Lung (tissue), 11 donors: ENCODE measurements at regions not wholly inside any gene's neighbourhood (a gene's known extent, or its start where the extent isn't known, plus 50 kb on each side); places are given as distances from the start of the nearest gene placed in this dataset.

Experiments used
- ATAC-seq: fragments of 200-7000 bp; cut with Tn5 transposase; one replicate; pipeline ENCODE4 v1.9.1; 2020; ENCODE audit warnings: moderate number of reproducible peaks; ENCODE audit not compliant: insufficient read depth, low FRiP score
- DNase-seq, 3 donors: peaks; one replicate each; pipeline ENCODE4 v3.0.0-alpha.2; 2013 to 2017
- H3K27ac ChIP-seq, 2 donors: one replicate each; pipeline ENCODE4 v1.5.1; 2013; ENCODE audit warnings: mild to moderate bottlenecking in 2 of 2, moderate library complexity in 2 of 2, control low read depth in 1 of 2, inconsistent platforms in 1 of 2, low read depth in 1 of 2, low read length in 1 of 2
- H3K27me3 ChIP-seq, 3 donors: one replicate each; pipeline ENCODE4 v1.5.1; 2013; ENCODE audit warnings: low read length in 2 of 3; ENCODE audit not compliant: control insufficient read depth in 3 of 3, insufficient read depth in 3 of 3
- H3K36me3 ChIP-seq, 4 donors: one replicate each; pipeline ENCODE4 v1.5.1; 2013; ENCODE audit warnings: low read length in 4 of 4, mild to moderate bottlenecking in 1 of 4, moderate library complexity in 1 of 4; ENCODE audit not compliant: control insufficient read depth in 4 of 4, insufficient read depth in 4 of 4
- H3K4me1 ChIP-seq, 5 donors: one replicate each; pipeline ENCODE4 v1.5.1; 2013; ENCODE audit warnings: low read length in 5 of 5, mild to moderate bottlenecking in 2 of 5, moderate library complexity in 1 of 5; ENCODE audit not compliant: control insufficient read depth in 5 of 5, insufficient read depth in 5 of 5
- H3K4me3 ChIP-seq: one replicate; pipeline ENCODE4 v1.5.1; 2013; ENCODE audit warnings: mild to moderate bottlenecking, control low read depth, moderate library complexity
- H3K9ac ChIP-seq, 2 donors: one replicate each; pipeline ENCODE4 v1.5.1; 2013; ENCODE audit warnings: low read length in 2 of 2, control low read depth in 1 of 2; ENCODE audit not compliant: insufficient read depth in 1 of 2
- H3K9me3 ChIP-seq, 4 donors: one replicate each; pipeline ENCODE4 v1.5.1; 2013; ENCODE audit warnings: low read length in 3 of 4, mild to moderate bottlenecking in 1 of 4, moderate library complexity in 1 of 4; ENCODE audit not compliant: control insufficient read depth in 4 of 4, insufficient read depth in 3 of 4
- CTCF ChIP-seq: IDR thresholded peaks from 2 replicates; pipeline ENCODE4 v1.5.1; 2012; ENCODE audit warnings: mild to moderate bottlenecking; ENCODE audit errors: control extremely low read depth, extremely low read depth
- WGBS, 2 donors: extraction: QIAGEN DNeasy Blood & Tissue Kit; methylation state at CpG; one replicate each; pipeline ENCODE4 v1.1.7; 2013; 5-methylcytosine and 5-hydroxymethylcytosine counted together
- donor health status: control.
- donor health status: control.
- donor health status: Bipolar disorder and iron deficiency.
- donor health status: healthy.
- donor health status: DM: yes; HTN: yes; CAD: no.

- TF ChIP-seq CTCF, result no peak
- H3K27me3 ChIP-seq, result peaks cover 0 to 12% (median 0%) of the 10 kb centered on the region in 3 donors
- no peak overlapping the region for H3K9ac ChIP-seq
- H3K36me3 ChIP-seq, result no peaks in the 10 kb centered on the region
- no peak overlapping the region for H3K27ac ChIP-seq
- H3K9me3 ChIP-seq, result peaks cover 0 to 1% (median 0%) of the 10 kb centered on the region in 4 donors
- peaks cover 0 to 5% (median 0%) of the 10 kb centered on the region in 5 donors for H3K4me1 ChIP-seq
- no peak for ATAC-seq
- no peak overlapping the region for H3K4me3 ChIP-seq
- 93 to 95% methylated on average over 5 of the region's 5 CpGs for WGBS, 2 donors
- DNase-seq, result no peak
Observed at GRCh38 chr2:239876948-239877289, 148.2 kb downstream of the NDUFA10 start.

DNA sequence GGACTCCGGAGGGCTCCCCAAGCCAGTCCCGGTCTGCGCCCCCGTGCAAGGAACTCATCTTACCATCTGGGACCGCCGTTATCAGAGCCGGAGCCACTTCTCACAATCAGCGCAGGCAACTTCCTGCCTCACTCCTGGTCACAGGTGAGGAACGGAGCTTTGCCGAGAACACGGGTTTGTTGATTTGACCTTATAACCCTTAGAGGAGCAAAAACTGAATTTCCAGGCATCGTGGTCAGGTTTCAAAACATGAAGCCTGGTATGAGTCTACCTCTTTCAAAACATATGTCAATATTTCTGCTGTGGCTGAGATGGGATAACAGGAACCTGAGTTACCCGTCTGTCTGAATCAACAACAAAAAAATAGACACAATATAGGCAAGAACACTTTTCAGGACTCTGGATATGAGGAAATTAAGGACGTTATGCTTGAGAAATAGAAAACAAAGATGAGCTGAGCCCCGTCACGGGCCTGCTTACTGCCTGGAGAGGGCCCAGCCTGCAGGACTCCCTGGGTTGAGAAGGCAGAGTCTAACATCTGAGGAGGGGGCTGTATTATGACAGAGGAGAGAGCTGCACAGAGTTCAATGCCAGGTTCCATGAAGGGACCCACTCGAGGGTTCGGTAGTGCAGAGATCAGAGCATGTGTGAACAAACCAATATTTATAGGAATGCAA is 148.7 kb downstream of the NDUFA10 start:
- Histone ChIP-seq H3K4me3 (no peak overlapping the region), H3K9ac (no peak overlapping the region), H3K36me3 (no peaks in the 10 kb centered on the region), H3K27ac (no peak overlapping the region), H3K4me1 (peaks cover 0 to 2% (median 0%) of the 10 kb centered on the region in 5 donors), H3K9me3 (peaks cover 0 to 1% (median 0%) of the 10 kb centered on the region in 4 donors), H3K27me3 (peaks cover 0 to 12% (median 0%) of the 10 kb centered on the region in 3 donors)
- WGBS, 2 donors, result 55 to 58% methylated on average over 18 of the region's 18 CpGs
- no peak for TF ChIP-seq CTCF
- ATAC-seq (no peak), DNase-seq (no peak)

GRCh38 chr2:239874636-239875356 is 150.3 kb downstream of the NDUFA10 start:
- H3K4me1 ChIP-seq, result no peaks in the 10 kb centered on the region
- DNase-seq, result no peak
- 84 to 89% methylated on average over 12 of the region's 12 CpGs for WGBS, 2 donors

More at GRCh38 chr2:239874636-239875356, 150.3 kb downstream of the NDUFA10 start:
- Histone ChIP-seq H3K4me3 (no peak overlapping the region), H3K9ac (no peak overlapping the region), H3K36me3 (no peaks in the 10 kb centered on the region), H3K27me3 (peaks cover 0 to 12% (median 0%) of the 10 kb centered on the region in 3 donors), H3K27ac (no peak overlapping the region), H3K9me3 (peaks cover 0 to 1% (median 0%) of the 10 kb centered on the region in 4 donors)
- ATAC-seq, result no peak
- no peak for TF ChIP-seq CTCF
